Karpas-422 (cell line): ENCODE measurements at regions not wholly inside any gene's neighbourhood (a gene's known extent, or its start where the extent isn't known, plus 50 kb on each side); places are given as distances from the start of the nearest gene placed in this dataset.
"Not testable (repeated sequence)": the region's sequence is repeated elsewhere in the genome, so short reads cannot be mapped to it uniquely, and the experiment has no call there.

Source experiments
- DNase-seq: peaks from one replicate; pipeline ENCODE4 v3.0.0-alpha.2; 2015
- H2AFZ ChIP-seq: fragments of 200-600 bp; sonication (generic); 2 replicates; pipeline ENCODE4 v1.6.1; 2014; ENCODE audit warnings: antibody characterized with exemption, low read length, mixed read lengths
- H3K27ac ChIP-seq: fragments of 200-600 bp; sonication (generic); 2 replicates; pipeline ENCODE4 v1.5.1; 2014; ENCODE audit warnings: mild to moderate bottlenecking, low read length, moderate library complexity
- H3K27me3 ChIP-seq: fragments of 200-600 bp; sonication (generic); 2 replicates; pipeline ENCODE4 v1.6.1; 2014; ENCODE audit warnings: low read length, mixed read lengths
- H3K36me3 ChIP-seq: fragments of 200-600 bp; sonication (generic); 2 replicates; pipeline ENCODE4 v1.6.1; 2014; ENCODE audit warnings: low read length, mixed read lengths; ENCODE audit not compliant: insufficient read depth
- H3K4me1 ChIP-seq: fragments of 200-600 bp; sonication (generic); 2 replicates; pipeline ENCODE4 v1.6.1; 2014; ENCODE audit warnings: mild to moderate bottlenecking, low read length, mixed read lengths
- H3K4me2 ChIP-seq: fragments of 200-600 bp; sonication (generic); 2 replicates; pipeline ENCODE4 v1.6.1; 2014; ENCODE audit warnings: low read length, low read depth, mild to moderate bottlenecking; ENCODE audit not compliant: poor library complexity, severe bottlenecking
- H3K4me3 ChIP-seq: fragments of 200-600 bp; sonication (generic); 2 replicates; pipeline ENCODE4 v1.5.1; 2014; ENCODE audit warnings: mild to moderate bottlenecking, antibody characterized with exemption, low read length, mixed read lengths
- H3K79me2 ChIP-seq: fragments of 200-600 bp; sonication (generic); 2 replicates; pipeline ENCODE4 v1.6.1; 2014; ENCODE audit warnings: mild to moderate bottlenecking, low read length, mixed read lengths
- H3K9ac ChIP-seq: fragments of 200-600 bp; sonication (generic); 2 replicates; pipeline ENCODE4 v1.6.0; 2014; ENCODE audit warnings: low read length
- H3K9me2 ChIP-seq: fragments of 200-600 bp; sonication (generic), shearing (Covaris generic); replicated peaks from 2 replicates; pipeline ENCODE4 v1.6.0; 2014; ENCODE audit warnings: mild to moderate bottlenecking, low read length, moderate library complexity; ENCODE audit not compliant: insufficient read depth
- H3K9me3 ChIP-seq: fragments of 300-700, 200-600 bp; sonication (generic); 2 replicates; pipeline ENCODE4 v1.6.1; 2014; ENCODE audit warnings: low read length, mixed read lengths
- H4K20me1 ChIP-seq: fragments of 200-600 bp; sonication (generic); 2 replicates; pipeline ENCODE4 v1.6.1; 2014; ENCODE audit warnings: mild to moderate bottlenecking, antibody characterized with exemption, low read length, low read depth; ENCODE audit not compliant: insufficient read depth

- not testable (repeated sequence) for H3K4me1 ChIP-seq, H3K27me3 ChIP-seq, H3K4me2 ChIP-seq, H3K9me2 ChIP-seq, H4K20me1 ChIP-seq, H3K27ac ChIP-seq, H3K79me2 ChIP-seq, H3K9me3 ChIP-seq, H3K36me3 ChIP-seq, H2AFZ ChIP-seq, H3K4me3 ChIP-seq, H3K9ac ChIP-seq
- peak; percentile 46 for DNase-seq
Measured at GRCh38 chr9:104394901-104395300, 109.2 kb upstream of the OR13F1 start.

- DNase-seq: no peak
- H3K27ac ChIP-seq: no peak overlapping the region
- H3K9me3 ChIP-seq: peaks cover 11% of the 10 kb centered on the region; the same call in 1 of the 2 replicates
- H3K4me2 ChIP-seq: no peak overlapping the region
- no peak overlapping the region for H3K9ac ChIP-seq
- H4K20me1 ChIP-seq: no peaks in the 10 kb centered on the region
- H3K9me2 ChIP-seq: no peaks in the 10 kb centered on the region; the same call in 1 of the 2 replicates
- no peak overlapping the region for H3K4me3 ChIP-seq
- H3K36me3 ChIP-seq: no peaks in the 10 kb centered on the region
- H3K4me1 ChIP-seq: no peaks in the 10 kb centered on the region
- no peaks in the 10 kb centered on the region for H3K79me2 ChIP-seq
- H3K27me3 ChIP-seq: no peaks in the 10 kb centered on the region
- H2AFZ ChIP-seq: no peak overlapping the region
Measured at GRCh38 chr9:104412238-104412637, 91.8 kb upstream of the OR13F1 start.

- Histone ChIP-seq H3K27ac (no peak overlapping the region), H3K9me3 (peaks cover 11% of the 10 kb centered on the region; the same call in 1 of the 2 replicates), H3K4me1 (no peaks in the 10 kb centered on the region), H4K20me1 (no peaks in the 10 kb centered on the region), H3K27me3 (no peaks in the 10 kb centered on the region), H3K4me2 (no peak overlapping the region), H3K36me3 (no peaks in the 10 kb centered on the region), H3K4me3 (no peak overlapping the region), H3K9me2 (no peaks in the 10 kb centered on the region; the same call in 1 of the 2 replicates), H3K79me2 (no peaks in the 10 kb centered on the region), H3K9ac (no peak overlapping the region), H2AFZ (no peak overlapping the region)
- DNase-seq: no peak
Measured at GRCh38 chr9:104416470-104416869, 87.6 kb upstream of the OR13F1 start.

DNA sequence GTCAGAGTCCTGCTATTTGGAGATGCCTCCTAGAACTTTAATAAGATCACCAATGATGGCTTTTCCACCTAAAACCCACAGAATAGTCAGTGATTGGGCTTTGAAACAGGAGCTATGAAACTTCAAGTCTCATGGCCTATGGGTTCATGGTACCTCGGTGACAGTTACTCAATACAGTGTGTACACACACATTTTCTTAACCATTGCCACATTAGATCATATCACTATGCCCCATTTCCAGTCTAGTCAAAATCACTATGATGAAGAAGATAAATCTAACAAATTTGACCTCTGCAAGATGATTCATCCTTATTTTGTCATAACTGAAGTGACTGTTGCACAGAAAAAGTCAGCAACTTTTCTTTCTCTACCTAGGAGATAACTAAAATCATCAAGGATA, 86.8 kb upstream of the OR13F1 start:
- no peaks in the 10 kb centered on the region for H3K36me3 ChIP-seq
- H3K79me2 ChIP-seq: no peaks in the 10 kb centered on the region
- H3K4me1 ChIP-seq: no peaks in the 10 kb centered on the region

GRCh38 chr9:104429031-104429546, 75.0 kb upstream of the OR13F1 start:
- H3K79me2 ChIP-seq: no peaks in the 10 kb centered on the region
- H2AFZ ChIP-seq: no peak overlapping the region
- no peak overlapping the region for H3K9ac ChIP-seq
- H4K20me1 ChIP-seq: no peaks in the 10 kb centered on the region
- no peak overlapping the region for H3K4me2 ChIP-seq
- H3K9me2 ChIP-seq: no peaks in the 10 kb centered on the region
- H3K27me3 ChIP-seq: no peaks in the 10 kb centered on the region
- no peaks in the 10 kb centered on the region for H3K36me3 ChIP-seq
- no peak overlapping the region for H3K4me3 ChIP-seq
- no peak for DNase-seq
- no peak overlapping the region for H3K27ac ChIP-seq
- no peaks in the 10 kb centered on the region for H3K4me1 ChIP-seq
- no peaks in the 10 kb centered on the region for H3K9me3 ChIP-seq

More for the DNA sequence above, 86.8 kb upstream of the OR13F1 start:
- no peak overlapping the region for H3K4me3 ChIP-seq
- H3K9ac ChIP-seq: no peak overlapping the region
- DNase-seq: no peak
- no peaks in the 10 kb centered on the region; the same call in 1 of the 2 replicates for H3K9me2 ChIP-seq
- H3K27ac ChIP-seq: no peak overlapping the region
- H2AFZ ChIP-seq: no peak overlapping the region
- no peaks in the 10 kb centered on the region for H3K27me3 ChIP-seq
- H4K20me1 ChIP-seq: no peaks in the 10 kb centered on the region
- H3K4me2 ChIP-seq: no peak overlapping the region
- peaks cover 11% of the 10 kb centered on the region; the same call in 1 of the 2 replicates for H3K9me3 ChIP-seq

GRCh38 chr9:104435059-104435458, 69.0 kb upstream of the OR13F1 start:
- no peak overlapping the region for H3K9ac ChIP-seq
- no peaks in the 10 kb centered on the region for H3K79me2 ChIP-seq
- H3K27ac ChIP-seq: no peak overlapping the region
- no peak overlapping the region for H3K4me3 ChIP-seq
- H3K4me2 ChIP-seq: no peak overlapping the region
- no peak overlapping the region for H2AFZ ChIP-seq
- H4K20me1 ChIP-seq: no peaks in the 10 kb centered on the region
- H3K4me1 ChIP-seq: no peaks in the 10 kb centered on the region
- H3K9me2 ChIP-seq: no peaks in the 10 kb centered on the region
- DNase-seq: no peak
- no peaks in the 10 kb centered on the region for H3K9me3 ChIP-seq
- no peaks in the 10 kb centered on the region for H3K36me3 ChIP-seq
- H3K27me3 ChIP-seq: no peaks in the 10 kb centered on the region

DNA sequence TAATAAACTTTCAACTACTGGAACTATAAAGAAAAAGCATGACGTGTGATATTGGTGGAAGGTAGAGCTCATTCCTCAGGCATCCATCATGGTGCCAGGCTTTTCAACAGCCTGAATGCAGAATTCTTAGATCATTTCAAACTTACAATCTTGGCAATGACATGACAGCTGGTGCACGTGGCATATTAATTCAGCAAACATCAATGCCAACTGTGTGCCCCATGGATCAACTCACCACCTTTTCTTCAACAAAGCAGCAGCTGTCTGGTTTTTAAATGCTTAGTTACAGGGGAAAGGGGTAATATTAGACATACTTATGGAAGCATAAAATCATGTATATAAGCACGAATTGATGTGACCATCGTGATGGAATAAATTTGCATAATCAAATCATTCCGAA, 56.0 kb upstream of the OR13F1 start:
- H4K20me1 ChIP-seq: no peaks in the 10 kb centered on the region
- H3K27me3 ChIP-seq: no peaks in the 10 kb centered on the region
- H3K4me3 ChIP-seq: no peak overlapping the region
- H3K36me3 ChIP-seq: no peaks in the 10 kb centered on the region
- no peaks in the 10 kb centered on the region for H3K9me3 ChIP-seq
- H3K9ac ChIP-seq: no peak overlapping the region
- no peaks in the 10 kb centered on the region for H3K9me2 ChIP-seq
- no peak overlapping the region for H3K4me2 ChIP-seq
- no peaks in the 10 kb centered on the region for H3K79me2 ChIP-seq
- no peak for DNase-seq
- no peaks in the 10 kb centered on the region for H3K4me1 ChIP-seq
- no peak overlapping the region for H2AFZ ChIP-seq
- no peak overlapping the region for H3K27ac ChIP-seq
